ENCODE measurements at regions not wholly inside any gene's neighbourhood (a gene's known extent, or its start where the extent isn't known, plus 50 kb on each side); places are given as distances from the start of the nearest gene placed in this dataset.

DNA sequence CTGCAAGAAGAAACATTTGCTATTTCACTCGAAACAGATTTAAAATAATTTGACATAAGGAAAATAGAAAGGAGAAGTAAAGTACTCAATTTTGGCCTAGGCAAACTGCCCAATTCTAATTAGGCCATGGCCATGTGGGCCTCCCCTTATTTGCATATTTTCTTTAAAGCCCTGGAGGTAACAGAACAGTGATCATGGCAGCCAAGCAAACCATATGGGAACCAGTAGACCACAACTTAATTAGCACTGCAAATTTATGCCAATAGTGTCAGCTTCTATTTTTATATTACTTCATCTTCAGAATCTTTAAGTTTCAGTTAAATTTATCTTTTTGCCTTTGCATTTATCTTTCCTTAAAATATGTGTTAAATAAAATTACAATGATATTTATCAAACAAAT, 63.3 kb upstream of the THSD7A start:
- no peak for DNase-seq (ENCODE audit: low spot score)

DNA sequence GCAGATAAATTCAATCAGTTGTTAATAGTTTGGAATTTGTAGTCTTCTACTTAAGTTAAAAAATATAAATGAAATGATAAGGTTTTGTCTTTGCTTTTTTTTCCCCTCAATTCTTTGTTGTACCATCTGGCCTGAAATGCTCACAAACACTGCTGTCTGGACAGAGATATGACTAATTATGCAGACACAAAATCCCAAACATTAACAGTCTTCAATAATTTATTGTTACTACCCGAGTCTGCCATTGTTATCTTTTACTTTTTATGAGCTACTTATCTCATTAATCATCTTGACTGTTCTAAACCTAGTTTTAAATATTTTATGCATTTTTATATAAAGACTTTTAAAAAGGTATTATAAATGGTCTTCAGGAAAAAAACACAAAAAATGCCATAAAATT, 64.7 kb upstream of the THSD7A start:
- DNase-seq (ENCODE audit: low spot score): no peak

DNA sequence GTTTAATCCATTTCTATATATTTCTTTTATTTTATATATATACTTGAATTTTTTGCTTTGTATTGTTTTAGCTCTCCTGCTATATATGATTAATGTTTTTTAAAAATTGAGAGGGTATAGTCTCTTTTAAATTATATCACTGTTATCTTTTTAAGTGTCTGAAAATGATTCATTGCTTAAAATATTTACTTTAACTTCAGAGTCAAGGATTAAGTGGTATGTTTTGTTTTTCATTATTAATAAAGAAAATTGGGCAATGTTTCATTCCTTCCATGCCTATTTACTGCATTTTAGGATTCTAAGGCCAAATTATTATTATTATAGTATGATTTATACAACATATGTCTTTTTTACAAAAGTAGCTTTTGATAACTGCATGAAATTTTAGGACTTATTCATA, 67.2 kb upstream of the THSD7A start:
- no peak for DNase-seq (ENCODE audit: low spot score)

GRCh38 chr7:11910253-11910652, 78.3 kb upstream of the THSD7A start:
- DNase-seq (ENCODE audit: low spot score): no peak

GRCh38 chr7:11911900-11912299, 79.9 kb upstream of the THSD7A start:
- no peak for DNase-seq (ENCODE audit: low spot score)

- no peak for DNase-seq (ENCODE audit: low spot score)
Observed at GRCh38 chr7:11914645-11915044, 82.6 kb upstream of the THSD7A start.

- DNase-seq (ENCODE audit: low spot score): no peak
Observed at GRCh38 chr7:11923376-11923930, 91.5 kb upstream of the THSD7A start.

- DNase-seq (ENCODE audit: low spot score): no peak
Observed at GRCh38 chr7:11931307-11931706, 99.3 kb upstream of the THSD7A start.

GRCh38 chr7:11934796-11935195, 102.8 kb upstream of the THSD7A start:
- DNase-seq (ENCODE audit: low spot score): no peak

GRCh38 chr7:11935905-11936304, 103.9 kb upstream of the THSD7A start:
- DNase-seq (ENCODE audit: low spot score): no peak

DNA sequence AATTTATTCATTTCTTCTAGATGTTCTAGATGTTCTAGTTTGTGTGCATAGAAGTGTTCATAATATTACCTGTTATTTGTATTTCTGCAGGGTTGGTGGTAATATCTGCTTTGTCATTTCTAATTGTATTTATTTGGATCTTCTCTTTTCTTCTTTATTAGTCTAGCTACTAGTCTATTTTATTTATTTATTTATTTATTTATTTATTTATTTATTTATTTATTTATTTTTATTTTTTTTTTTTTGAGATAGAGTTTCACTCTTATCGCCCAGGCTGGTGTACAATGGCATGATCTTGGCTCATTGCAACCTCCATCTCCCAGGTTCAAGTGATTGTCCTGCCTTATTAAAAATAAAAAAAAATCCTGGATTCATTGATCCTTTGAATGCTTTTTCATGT, 114.8 kb upstream of the THSD7A start:
- DNase-seq (ENCODE audit: low spot score): no peak

DNA sequence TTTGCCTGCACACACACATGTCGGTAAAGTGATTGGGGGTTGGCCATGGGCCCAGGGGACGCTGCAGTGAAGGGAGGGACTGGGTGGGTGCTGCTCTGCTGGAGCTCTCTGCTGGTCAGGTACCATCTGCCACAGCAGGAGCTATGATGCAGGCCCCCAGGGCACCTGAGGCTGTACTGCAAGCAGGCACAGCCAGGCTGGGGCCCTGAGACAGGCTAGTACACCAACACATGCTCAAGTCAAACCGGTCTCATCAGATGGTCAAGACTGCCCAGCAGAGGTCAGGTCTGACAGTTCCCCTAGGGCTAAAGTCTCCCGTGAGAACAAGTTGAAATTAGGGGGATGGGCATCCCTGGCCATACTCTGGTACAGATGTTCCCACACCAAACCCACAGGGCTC, 118.3 kb upstream of the THSD7A start:
- no peak for DNase-seq (ENCODE audit: low spot score)

DNA sequence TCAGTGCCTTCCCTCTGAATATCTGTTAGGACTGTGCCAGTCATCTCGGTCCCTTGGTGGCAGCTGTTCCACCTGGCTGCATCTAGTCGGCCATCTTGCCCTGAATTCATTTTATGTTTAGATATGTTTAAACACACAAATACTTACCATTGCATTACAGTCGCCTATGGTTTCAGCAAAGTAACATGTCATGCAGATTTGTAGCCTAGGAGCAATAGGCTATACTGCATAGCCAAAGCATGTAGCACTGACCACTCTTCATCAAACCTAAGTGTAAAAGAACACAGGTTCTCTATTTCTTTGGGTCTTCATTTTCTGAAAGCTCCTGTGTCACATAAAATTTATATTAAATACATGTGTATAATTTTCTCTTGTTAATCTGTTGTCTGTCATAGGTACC, 118.9 kb upstream of the THSD7A start:
- no peak for DNase-seq (ENCODE audit: low spot score)

- no peak for DNase-seq (ENCODE audit: low spot score)
Observed at GRCh38 chr7:11951909-11952308, 119.9 kb upstream of the THSD7A start.

GRCh38 chr7:11952972-11953371, 121.0 kb upstream of the THSD7A start:
- DNase-seq (ENCODE audit: low spot score): no peak

DNA sequence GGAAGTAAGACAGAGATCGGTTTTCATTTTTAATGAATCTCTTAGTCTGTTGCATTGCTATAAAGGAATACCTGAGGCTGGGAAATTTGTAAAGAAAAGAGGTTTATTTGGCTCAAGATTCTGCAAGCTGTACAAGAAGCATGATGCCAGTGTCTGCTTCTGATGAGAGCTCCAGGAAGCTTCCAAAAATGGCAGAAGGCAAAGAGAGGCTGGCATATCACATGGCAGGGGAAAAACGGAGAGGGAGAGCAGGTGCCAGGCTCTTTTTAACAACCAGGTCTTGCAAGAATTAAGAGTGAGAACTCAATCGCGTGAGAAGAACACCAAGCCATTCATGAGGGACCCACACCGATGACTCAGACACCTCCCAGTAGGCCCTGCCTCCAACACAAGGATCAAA, 125.0 kb upstream of the THSD7A start:
- DNase-seq (ENCODE audit: low spot score): no peak

GRCh38 chr7:11957956-11958355, 126.0 kb upstream of the THSD7A start:
- DNase-seq (ENCODE audit: low spot score): no peak

- no peak for DNase-seq (ENCODE audit: low spot score)
Observed at GRCh38 chr7:11959121-11959520, 127.1 kb upstream of the THSD7A start.

GRCh38 chr7:11960621-11961020, 128.6 kb upstream of the THSD7A start:
- no peak for DNase-seq (ENCODE audit: low spot score)

GRCh38 chr7:11969643-11970042, 137.6 kb upstream of the THSD7A start:
- no peak for DNase-seq (ENCODE audit: low spot score)

DNA sequence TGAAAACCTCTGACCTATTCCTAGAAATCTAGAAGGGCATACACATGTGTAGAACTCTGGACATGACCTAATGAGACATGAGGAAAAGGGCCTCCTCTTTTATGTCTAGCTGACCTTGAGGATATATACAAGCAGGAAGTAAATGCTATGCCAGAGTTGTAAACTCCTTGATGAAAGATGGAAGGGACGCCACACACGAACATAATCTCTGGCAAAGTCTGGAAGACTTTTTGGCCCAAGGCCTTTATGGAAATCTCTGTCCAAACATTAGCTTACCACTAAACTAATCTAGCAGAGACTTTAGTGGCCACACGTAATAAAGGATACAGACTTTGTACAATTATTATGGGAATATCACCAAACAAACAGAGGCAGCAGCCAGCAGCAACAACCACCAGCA, 138.1 kb upstream of the THSD7A start:
- no peak for DNase-seq (ENCODE audit: low spot score)

GRCh38 chr7:11985376-11985775, 153.4 kb upstream of the THSD7A start:
- no peak for DNase-seq (ENCODE audit: low spot score)

GRCh38 chr7:11985971-11986370, 154.0 kb upstream of the THSD7A start:
- DNase-seq (ENCODE audit: low spot score): no peak

DNA sequence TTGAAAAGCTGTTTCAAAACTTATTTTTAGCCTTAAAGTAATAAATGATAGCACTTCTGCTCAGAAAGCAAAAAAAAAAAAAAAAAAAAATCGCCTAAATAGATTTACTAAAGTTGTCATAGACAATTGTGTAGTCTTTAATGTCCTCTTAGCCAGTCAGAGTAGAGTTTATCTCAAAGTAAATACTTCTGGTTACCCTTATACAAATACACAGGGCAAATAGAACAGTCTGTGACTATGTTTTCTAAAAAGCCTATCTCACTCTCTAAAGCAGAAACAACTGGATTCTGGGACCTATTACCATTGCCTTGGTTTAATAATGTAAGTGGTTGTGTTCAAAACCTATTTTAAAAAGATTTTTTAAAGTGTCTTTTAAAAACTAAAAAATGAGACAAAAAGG, 156.2 kb upstream of the THSD7A start:
- no peak for DNase-seq (ENCODE audit: low spot score)

- no peak for DNase-seq (ENCODE audit: low spot score)
Observed at GRCh38 chr7:12002428-12002827, 170.4 kb upstream of the THSD7A start.

All from cerebellar cortex (tissue), 1 donor.